ENCODE measurements at regions not wholly inside any gene's neighbourhood (a gene's known extent, or its start where the extent isn't known, plus 50 kb on each side); places are given as distances from the start of the nearest gene placed in this dataset.
"Not testable (repeated sequence)": the region's sequence is repeated elsewhere in the genome, so short reads cannot be mapped to it uniquely, and the experiment has no call there.

DNA sequence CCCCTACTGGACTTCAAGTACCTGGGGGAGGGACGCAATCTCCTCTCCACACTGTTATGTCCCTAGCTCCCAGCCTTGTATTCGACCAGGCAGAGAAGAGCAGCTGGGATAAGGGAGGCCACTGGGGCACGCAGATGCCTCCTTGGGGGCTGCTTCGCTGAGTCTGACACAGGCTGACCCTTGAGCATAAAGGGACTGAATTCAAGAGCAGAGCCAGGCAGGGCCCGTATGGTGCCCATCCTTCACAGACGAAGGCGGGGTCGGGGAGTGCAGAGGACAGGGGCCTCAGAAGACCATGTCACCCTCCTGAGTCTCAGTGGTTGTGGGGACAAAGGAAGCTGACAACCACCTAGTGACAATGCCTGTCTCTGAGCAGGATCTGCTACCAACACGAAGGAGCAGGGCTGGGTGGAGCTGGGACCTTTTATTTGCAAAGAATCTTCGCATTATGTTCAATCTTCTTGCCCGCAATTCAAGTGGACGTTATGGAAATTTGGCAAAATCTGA lies 124.6 kb downstream of the TUBA3C start:
- DNase-seq (ENCODE audit: low spot score) = no peak
- ATAC-seq (ENCODE audit: low FRiP score) = no peak
- TF ChIP-seq, protein P1, sequence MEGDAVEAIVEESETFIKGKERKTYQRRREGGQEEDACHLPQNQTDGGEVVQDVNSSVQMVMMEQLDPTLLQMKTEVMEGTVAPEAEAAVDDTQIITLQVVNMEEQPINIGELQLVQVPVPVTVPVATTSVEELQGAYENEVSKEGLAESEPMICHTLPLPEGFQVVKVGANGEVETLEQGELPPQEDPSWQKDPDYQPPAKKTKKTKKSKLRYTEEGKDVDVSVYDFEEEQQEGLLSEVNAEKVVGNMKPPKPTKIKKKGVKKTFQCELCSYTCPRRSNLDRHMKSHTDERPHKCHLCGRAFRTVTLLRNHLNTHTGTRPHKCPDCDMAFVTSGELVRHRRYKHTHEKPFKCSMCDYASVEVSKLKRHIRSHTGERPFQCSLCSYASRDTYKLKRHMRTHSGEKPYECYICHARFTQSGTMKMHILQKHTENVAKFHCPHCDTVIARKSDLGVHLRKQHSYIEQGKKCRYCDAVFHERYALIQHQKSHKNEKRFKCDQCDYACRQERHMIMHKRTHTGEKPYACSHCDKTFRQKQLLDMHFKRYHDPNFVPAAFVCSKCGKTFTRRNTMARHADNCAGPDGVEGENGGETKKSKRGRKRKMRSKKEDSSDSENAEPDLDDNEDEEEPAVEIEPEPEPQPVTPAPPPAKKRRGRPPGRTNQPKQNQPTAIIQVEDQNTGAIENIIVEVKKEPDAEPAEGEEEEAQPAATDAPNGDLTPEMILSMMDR (IDR thresholded peaks at IDR 0.05) = no peak

DNA sequence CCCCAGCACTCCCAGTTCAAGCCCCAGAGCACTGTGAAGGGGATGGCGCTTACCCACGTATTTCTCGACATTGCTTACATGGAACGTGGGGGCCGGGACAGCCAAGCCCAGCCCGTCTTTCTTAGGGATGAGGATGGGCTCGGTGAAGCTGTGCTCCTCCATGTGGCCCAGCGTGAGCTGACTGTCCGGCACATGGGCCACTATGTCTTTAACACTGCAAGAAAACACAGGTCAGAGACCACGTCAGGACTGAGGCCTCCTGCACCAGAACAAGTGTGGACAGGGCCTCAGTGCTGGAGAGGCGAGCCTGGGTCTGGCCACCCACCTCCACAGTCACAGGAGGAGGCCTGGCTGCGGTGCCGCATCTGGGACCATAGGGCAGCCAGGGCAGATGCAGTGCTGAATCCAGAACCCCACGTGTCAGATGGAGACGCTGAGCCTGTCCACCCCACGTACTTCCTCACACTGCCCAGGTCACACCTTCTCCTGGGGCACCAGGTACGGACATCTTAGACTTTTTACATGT lies 125.2 kb downstream of the TUBA3C start:
- ATAC-seq (ENCODE audit: low FRiP score) (no peak), DNase-seq (ENCODE audit: low spot score) (no peak)
- TF ChIP-seq, protein P1 (IDR thresholded peaks at IDR 0.05) = no peak

DNA sequence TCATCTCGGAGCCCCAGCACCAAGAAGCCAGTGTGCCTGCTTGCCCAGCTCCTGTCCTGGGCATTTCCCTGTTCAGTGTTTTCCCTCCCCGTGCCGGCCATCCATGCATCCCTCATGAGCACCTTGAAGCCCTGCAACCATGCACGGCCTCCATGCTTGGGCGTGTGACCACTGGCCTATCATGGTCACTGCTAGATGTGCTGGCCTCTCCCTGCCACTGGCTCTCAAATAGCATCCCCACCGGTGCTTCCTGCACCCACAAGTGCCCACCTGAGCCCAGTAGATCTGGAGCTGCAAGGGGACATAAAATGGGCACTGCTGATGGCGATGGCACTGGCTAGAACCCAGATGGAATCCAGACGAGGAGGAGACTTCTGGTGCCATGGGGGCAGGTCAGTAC lies 126.0 kb downstream of the TUBA3C start:
- no peak for DNase-seq (ENCODE audit: low spot score)
- TF ChIP-seq, protein P1 (IDR thresholded peaks at IDR 0.05) = no peak

DNA sequence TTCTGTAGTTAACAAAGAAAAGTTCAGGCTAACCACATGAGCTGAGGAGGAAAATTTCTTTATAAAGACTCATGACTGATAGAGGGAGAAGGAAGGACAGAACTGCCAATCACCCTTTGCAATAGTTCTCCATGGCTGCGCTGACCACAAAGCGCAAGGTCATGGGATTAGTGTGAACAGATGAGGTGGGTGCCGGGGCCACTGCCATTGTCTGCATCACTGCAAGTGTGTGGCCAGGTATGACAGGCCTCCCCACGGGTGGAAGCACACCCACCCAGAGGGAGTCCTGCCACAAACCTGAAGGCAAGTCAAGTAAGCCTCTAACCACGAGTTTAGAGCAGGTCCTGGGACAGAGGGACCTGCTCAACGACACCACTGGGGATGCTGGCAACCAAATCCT lies 128.1 kb downstream of the TUBA3C start:
- TF ChIP-seq, protein P1 (IDR thresholded peaks at IDR 0.05) = no peak
- ATAC-seq (ENCODE audit: low FRiP score) = no peak
- DNase-seq (ENCODE audit: low spot score) = no peak

More for the DNA sequence above, 126.0 kb downstream of the TUBA3C start:
- ATAC-seq (ENCODE audit: low FRiP score) = no peak

DNA sequence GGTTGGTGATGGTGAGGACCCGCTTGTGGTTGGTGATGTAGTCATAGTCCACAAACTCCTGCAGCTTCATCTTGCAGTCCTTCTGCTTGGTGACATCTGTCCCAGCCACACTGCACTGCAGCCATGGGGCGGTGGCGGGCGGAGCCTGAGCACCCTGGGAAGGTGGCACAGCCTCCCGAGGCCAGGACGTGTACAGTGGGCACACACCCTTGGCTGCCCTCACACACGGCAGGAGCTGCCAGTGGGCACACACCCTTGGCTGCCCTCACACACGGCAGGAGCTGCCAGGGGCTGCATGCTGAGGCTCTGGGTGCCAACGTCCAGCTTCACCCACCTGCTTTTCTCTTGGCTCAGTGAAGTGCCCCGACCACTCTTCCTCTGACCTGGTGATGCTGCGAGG lies 128.7 kb downstream of the TUBA3C start:
- DNase-seq (ENCODE audit: low spot score) (no peak), ATAC-seq (ENCODE audit: low FRiP score) (no peak)
- TF ChIP-seq, protein P1 (IDR thresholded peaks at IDR 0.05) = no peak

DNA sequence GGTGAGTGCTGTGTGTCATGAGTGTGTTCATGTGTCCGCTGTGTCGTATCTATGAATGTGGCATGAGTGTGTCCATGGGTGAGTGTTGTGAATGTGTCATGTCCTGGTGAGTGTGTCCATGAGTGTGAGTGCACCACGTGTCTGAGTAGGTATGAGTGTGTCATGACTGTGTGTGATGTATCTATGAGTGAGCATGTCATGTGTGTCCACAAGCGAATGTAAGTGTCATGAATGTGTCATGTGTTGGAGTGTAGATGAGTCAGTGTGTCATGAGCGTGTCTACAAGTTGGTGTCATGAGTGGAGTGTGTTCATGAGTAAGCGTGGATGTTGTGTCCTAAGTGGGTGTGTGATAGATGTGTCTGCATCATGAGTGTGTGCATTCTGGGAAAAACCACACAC lies 129.4 kb downstream of the TUBA3C start:
- TF ChIP-seq, protein P1 (IDR thresholded peaks at IDR 0.05) = no peak
- ATAC-seq (ENCODE audit: low FRiP score) (no peak), DNase-seq (ENCODE audit: low spot score) (no peak)

DNA sequence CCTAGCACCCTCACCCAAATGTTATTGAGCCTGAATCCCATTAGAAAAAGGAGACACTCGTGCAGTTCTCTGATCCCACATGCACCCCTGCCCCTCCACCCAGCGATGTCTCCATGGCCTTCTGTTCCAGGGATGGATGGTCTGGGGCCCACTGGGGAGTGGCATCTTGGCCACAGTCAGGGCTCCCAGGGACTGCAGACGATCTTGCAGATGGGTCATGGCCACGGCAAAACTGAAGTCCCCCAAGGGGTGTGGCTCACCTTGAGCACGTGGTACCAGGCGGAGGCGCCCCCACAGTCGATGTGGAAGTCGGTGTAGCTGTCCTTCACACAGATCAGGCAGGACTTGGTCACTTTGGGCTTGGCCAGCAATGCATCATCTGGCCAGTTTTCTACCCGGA lies 130.7 kb downstream of the TUBA3C start:
- no peak for ATAC-seq (ENCODE audit: low FRiP score)
- no peak for DNase-seq (ENCODE audit: low spot score)
- TF ChIP-seq, protein P1 (IDR thresholded peaks at IDR 0.05) = no peak

DNA sequence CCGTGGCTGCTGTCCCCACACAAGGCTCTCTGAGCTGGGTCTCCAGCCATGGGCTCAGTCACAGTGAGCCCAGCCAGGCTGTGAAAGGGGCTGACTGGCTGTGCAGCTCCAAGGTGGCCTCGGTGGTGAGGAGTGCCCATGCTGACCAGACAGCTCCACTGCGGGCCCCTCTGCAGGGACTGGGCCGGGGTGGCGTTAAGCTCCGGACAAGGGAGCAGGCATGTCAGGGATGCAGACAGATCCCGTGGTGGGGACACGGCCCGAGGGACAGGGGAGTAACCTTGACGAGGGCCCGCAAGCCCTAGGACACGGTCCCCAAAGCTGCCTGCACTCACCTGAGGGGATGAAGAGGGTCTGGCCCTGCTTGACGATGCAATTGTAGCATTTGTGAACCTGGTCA lies 132.0 kb downstream of the TUBA3C start:
- ATAC-seq (ENCODE audit: low FRiP score); DNase-seq (ENCODE audit: low spot score): not testable (repeated sequence)
